ENCODE measurements at regions not wholly inside any gene's neighbourhood (a gene's known extent, or its start where the extent isn't known, plus 50 kb on each side); places are given as distances from the start of the nearest gene placed in this dataset.
"Not testable (repeated sequence)": the region's sequence is repeated elsewhere in the genome, so short reads cannot be mapped to it uniquely, and the experiment has no call there.

GRCh38 chr3:30476368-30477084 lies 129.9 kb upstream of the TGFBR2 start:
- no peak for DNase-seq

- no peak for DNase-seq
Measured at GRCh38 chr3:30477149-30477921, 129.1 kb upstream of the TGFBR2 start.

- not testable (repeated sequence) for DNase-seq
Measured at GRCh38 chr3:30479737-30480136, 126.7 kb upstream of the TGFBR2 start.

- DNase-seq, result not testable (repeated sequence)
Measured at GRCh38 chr3:30480156-30480555, 126.2 kb upstream of the TGFBR2 start.

- no peak for DNase-seq
Measured at GRCh38 chr3:30480587-30480986, 125.8 kb upstream of the TGFBR2 start.

GRCh38 chr3:30481241-30481640 lies 125.2 kb upstream of the TGFBR2 start:
- no peak for DNase-seq

GRCh38 chr3:30484229-30484628 lies 122.2 kb upstream of the TGFBR2 start:
- not testable (repeated sequence) for DNase-seq

- no peak for DNase-seq
Measured at GRCh38 chr3:30486368-30486767, 120.0 kb upstream of the TGFBR2 start.

- DNase-seq, result no peak
Measured at GRCh38 chr3:30488070-30488756, 118.2 kb upstream of the TGFBR2 start.

GRCh38 chr3:30492322-30493192 lies 113.8 kb upstream of the TGFBR2 start:
- DNase-seq, result no peak

- DNase-seq, result no peak
Measured at GRCh38 chr3:30493911-30494311, 112.5 kb upstream of the TGFBR2 start.

GRCh38 chr3:30495172-30496065 lies 111.0 kb upstream of the TGFBR2 start:
- DNase-seq, result no peak

GRCh38 chr3:30496066-30496966 lies 110.1 kb upstream of the TGFBR2 start:
- no peak for DNase-seq

GRCh38 chr3:30498587-30498967 lies 107.8 kb upstream of the TGFBR2 start:
- DNase-seq, result no peak

- no peak for DNase-seq
Measured at GRCh38 chr3:30500666-30501399, 105.6 kb upstream of the TGFBR2 start.

- no peak for DNase-seq
Measured at GRCh38 chr3:30501526-30501925, 104.9 kb upstream of the TGFBR2 start.

GRCh38 chr3:30502051-30502741 lies 104.2 kb upstream of the TGFBR2 start:
- DNase-seq, result no peak

- DNase-seq, result no peak
Measured at GRCh38 chr3:30502742-30503073, 103.7 kb upstream of the TGFBR2 start.

- no peak for DNase-seq
Measured at GRCh38 chr3:30503446-30503845, 103.0 kb upstream of the TGFBR2 start.

Measured in stimulated activated naive CD4-positive, alpha-beta T cell (primary cell).